ENCODE measurements at regions not wholly inside any gene's neighbourhood (a gene's known extent, or its start where the extent isn't known, plus 50 kb on each side); places are given as distances from the start of the nearest gene placed in this dataset.

DNA sequence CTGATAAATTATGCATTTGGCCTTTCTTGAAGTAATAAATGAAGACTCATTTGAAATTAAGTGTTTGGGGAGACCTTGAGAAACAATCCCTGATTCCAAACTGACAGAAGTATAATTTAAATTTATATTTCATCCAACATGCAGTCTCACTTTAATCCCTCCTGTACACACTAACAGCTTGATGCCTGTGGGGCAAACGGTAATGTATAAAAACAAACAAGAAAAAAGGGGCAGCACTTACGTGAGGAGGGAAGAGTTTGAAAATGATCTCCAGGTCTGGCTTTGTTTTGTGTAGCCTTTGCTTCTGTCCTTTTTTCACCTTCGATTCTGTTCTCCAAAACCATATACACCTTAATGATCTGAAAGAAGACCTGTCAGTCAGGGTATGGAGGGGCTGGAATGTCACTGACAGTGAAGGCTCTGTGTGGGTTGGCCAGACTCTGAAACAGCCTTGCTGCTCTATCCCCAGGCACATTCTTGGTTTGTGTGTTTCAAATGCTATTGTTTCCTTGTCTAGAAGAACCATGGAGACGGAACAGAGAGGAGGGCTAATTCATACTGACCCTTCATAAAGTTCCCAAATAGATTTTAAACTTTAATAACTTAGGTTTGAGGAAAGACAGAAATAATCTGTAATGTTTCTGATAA, 338.2 kb upstream of the WWC1 start:
- TF ChIP-seq, protein P1, sequence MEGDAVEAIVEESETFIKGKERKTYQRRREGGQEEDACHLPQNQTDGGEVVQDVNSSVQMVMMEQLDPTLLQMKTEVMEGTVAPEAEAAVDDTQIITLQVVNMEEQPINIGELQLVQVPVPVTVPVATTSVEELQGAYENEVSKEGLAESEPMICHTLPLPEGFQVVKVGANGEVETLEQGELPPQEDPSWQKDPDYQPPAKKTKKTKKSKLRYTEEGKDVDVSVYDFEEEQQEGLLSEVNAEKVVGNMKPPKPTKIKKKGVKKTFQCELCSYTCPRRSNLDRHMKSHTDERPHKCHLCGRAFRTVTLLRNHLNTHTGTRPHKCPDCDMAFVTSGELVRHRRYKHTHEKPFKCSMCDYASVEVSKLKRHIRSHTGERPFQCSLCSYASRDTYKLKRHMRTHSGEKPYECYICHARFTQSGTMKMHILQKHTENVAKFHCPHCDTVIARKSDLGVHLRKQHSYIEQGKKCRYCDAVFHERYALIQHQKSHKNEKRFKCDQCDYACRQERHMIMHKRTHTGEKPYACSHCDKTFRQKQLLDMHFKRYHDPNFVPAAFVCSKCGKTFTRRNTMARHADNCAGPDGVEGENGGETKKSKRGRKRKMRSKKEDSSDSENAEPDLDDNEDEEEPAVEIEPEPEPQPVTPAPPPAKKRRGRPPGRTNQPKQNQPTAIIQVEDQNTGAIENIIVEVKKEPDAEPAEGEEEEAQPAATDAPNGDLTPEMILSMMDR (IDR thresholded peaks at IDR 0.05; ENCODE audit: low read depth, low read length), result no peak
- no peak for TF ChIP-seq POLR2A (IDR thresholded peaks at IDR 0.05; ENCODE audit: extremely low read depth, insufficient read length)
- TF ChIP-seq, protein P2, sequence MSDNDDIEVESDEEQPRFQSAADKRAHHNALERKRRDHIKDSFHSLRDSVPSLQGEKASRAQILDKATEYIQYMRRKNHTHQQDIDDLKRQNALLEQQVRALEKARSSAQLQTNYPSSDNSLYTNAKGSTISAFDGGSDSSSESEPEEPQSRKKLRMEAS (IDR thresholded peaks at IDR 0.05; ENCODE audit: low read depth, low read length), result no peak

Measured in NB4 (cell line).